ENCODE measurements at regions not wholly inside any gene's neighbourhood (a gene's known extent, or its start where the extent isn't known, plus 50 kb on each side); places are given as distances from the start of the nearest gene placed in this dataset.
"Not testable (repeated sequence)": the region's sequence is repeated elsewhere in the genome, so short reads cannot be mapped to it uniquely, and the experiment has no call there.

DNA sequence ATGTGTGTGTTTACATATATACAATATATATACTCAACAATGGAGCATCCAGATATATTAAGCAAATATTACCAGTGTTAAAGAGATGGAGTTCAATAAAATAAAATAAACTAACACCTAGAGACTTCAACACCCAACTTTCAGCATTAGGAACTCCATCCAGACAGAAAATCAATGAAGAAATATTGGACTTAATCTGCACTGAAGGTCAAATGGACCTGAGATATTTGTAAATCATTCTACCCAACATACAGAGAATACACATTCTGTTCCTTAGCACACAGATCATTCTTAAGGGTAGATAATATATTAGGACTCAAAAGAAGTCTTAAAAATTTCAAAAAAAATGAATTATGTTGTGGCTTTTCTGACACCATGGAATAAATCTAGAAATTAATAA is 832.3 kb upstream of the ADGRB3 start:
- Histone ChIP-seq H4K20me1 (ENCODE audit: low read length) (no peaks in the 10 kb centered on the region), H3K27me3 (ENCODE audit: low read length) (no peaks in the 10 kb centered on the region), H3K36me3 (ENCODE audit: low read depth, low read length) (no peaks in the 10 kb centered on the region), H3K4me3 (ENCODE audit: low read length) (no peak overlapping the region), H3K79me2 (ENCODE audit: low read length) (no peaks in the 10 kb centered on the region), H3K9me3 (ENCODE audit: low read length) (no peaks in the 10 kb centered on the region), H3K4me1 (ENCODE audit: insufficient read depth, low read length) (no peaks in the 10 kb centered on the region), H3K9ac (ENCODE audit: low read length) (no peak overlapping the region), H3F3A (ENCODE audit: low read length, unreplicated experiment) (no peaks in the 10 kb centered on the region), H2AFZ (ENCODE audit: low read length) (no peak overlapping the region), H3K27ac (ENCODE audit: low read length) (no peak overlapping the region), H3K9me2 (replicated peaks; ENCODE audit: low read length) (no peaks in the 10 kb centered on the region), H3K4me2 (ENCODE audit: low read length) (no peak overlapping the region)
- intact Hi-C loops (cut with micrococcal nuclease), result no loop called here
- BruUV-seq (replicated peaks), result no TSS peak
- ATAC-seq (no peak), DNase-seq (no peak)
- CTCF ChIA-PET, result no interaction called here
- POLR2A ChIA-PET (ENCODE audit: unreplicated experiment), result no interaction called here
- TF ChIP-seq, protein P1, sequence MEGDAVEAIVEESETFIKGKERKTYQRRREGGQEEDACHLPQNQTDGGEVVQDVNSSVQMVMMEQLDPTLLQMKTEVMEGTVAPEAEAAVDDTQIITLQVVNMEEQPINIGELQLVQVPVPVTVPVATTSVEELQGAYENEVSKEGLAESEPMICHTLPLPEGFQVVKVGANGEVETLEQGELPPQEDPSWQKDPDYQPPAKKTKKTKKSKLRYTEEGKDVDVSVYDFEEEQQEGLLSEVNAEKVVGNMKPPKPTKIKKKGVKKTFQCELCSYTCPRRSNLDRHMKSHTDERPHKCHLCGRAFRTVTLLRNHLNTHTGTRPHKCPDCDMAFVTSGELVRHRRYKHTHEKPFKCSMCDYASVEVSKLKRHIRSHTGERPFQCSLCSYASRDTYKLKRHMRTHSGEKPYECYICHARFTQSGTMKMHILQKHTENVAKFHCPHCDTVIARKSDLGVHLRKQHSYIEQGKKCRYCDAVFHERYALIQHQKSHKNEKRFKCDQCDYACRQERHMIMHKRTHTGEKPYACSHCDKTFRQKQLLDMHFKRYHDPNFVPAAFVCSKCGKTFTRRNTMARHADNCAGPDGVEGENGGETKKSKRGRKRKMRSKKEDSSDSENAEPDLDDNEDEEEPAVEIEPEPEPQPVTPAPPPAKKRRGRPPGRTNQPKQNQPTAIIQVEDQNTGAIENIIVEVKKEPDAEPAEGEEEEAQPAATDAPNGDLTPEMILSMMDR (conservative IDR thresholded peaks at IDR 0.05; ENCODE audit: low read depth, low read length), result no peak
- TF ChIP-seq EZH2 (IDR thresholded peaks at IDR 0.05; ENCODE audit: low read length, unreplicated experiment) (no peak), EZH2phosphoT487 (IDR thresholded peaks at IDR 0.05; ENCODE audit: borderline replicate concordance, low read length) (no peak)

DNA sequence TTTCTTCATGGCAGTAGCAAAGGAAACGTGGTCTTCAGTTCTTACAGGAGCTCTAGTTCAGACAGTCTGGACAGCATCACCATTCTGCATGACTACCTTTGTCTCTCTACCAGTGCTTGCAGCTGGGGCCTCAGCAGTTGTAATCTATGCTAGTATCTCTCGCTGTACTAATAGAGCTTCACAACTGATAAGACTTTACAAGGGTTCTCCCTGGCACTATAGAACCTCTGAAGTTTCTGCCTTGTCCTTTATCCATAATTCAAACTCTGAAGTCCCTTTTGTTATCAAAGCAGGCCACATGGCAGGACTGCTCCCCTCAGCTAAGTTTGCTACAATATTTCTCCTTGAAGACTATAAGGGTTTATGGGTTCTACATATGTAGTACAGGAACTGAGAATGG is 842.1 kb upstream of the ADGRB3 start:
- intact Hi-C loops (cut with micrococcal nuclease), result no loop called here

DNA sequence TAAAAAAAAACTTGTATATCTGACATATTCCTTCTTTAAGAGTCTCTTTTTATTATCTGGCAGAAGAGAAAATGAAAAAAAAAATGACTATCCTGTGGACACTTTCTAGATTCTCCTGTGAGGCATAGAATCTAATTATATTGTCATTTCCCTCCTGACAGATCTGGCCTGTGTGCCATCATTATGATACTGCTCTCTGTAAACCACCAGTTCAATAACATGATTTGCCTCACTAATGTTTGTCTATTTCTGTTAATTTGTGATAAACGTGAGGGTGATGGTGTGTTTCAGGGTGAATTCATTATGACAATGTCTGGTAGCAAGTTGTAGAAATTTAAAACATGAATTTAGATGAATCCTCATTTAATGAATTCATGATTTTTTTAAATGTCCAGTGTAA is 844.5 kb upstream of the ADGRB3 start:
- H3K9ac ChIP-seq (ENCODE audit: low read length), result no peak overlapping the region
- no peak for DNase-seq
- H3K4me1 ChIP-seq (ENCODE audit: insufficient read depth, low read length), result no peaks in the 10 kb centered on the region
- no peak overlapping the region for H3K4me3 ChIP-seq (ENCODE audit: low read length)
- no peak overlapping the region for H3K4me2 ChIP-seq (ENCODE audit: low read length)
- no peak for TF ChIP-seq EZH2phosphoT487 (IDR thresholded peaks at IDR 0.05; ENCODE audit: borderline replicate concordance, low read length)
- TF ChIP-seq, protein P1 (conservative IDR thresholded peaks at IDR 0.05; ENCODE audit: low read depth, low read length), result no peak
- no peak for TF ChIP-seq EZH2 (IDR thresholded peaks at IDR 0.05; ENCODE audit: low read length, unreplicated experiment)
- no peaks in the 10 kb centered on the region for H3K36me3 ChIP-seq (ENCODE audit: low read depth, low read length)
- no peaks in the 10 kb centered on the region for H3K9me2 ChIP-seq (replicated peaks; ENCODE audit: low read length)
- H3K9me3 ChIP-seq (ENCODE audit: low read length), result no peaks in the 10 kb centered on the region
- no peak overlapping the region for H3K27ac ChIP-seq (ENCODE audit: low read length)
- H3K79me2 ChIP-seq (ENCODE audit: low read length), result no peaks in the 10 kb centered on the region
- BruUV-seq (replicated peaks), result no TSS peak
- intact Hi-C loops (cut with micrococcal nuclease), result no loop called here
- H3K27me3 ChIP-seq (ENCODE audit: low read length), result no peaks in the 10 kb centered on the region
- ChIA-PET POLR2A (ENCODE audit: unreplicated experiment) (no interaction called here), CTCF (no interaction called here)
- H4K20me1 ChIP-seq (ENCODE audit: low read length), result no peaks in the 10 kb centered on the region
- H3F3A ChIP-seq (ENCODE audit: low read length, unreplicated experiment), result no peaks in the 10 kb centered on the region
- no peak overlapping the region for H2AFZ ChIP-seq (ENCODE audit: low read length)
- ATAC-seq, result no peak

More for the DNA sequence above, 842.1 kb upstream of the ADGRB3 start:
- no peaks in the 10 kb centered on the region for H3K9me3 ChIP-seq (ENCODE audit: low read length)
- ATAC-seq, result no peak
- H3K9ac ChIP-seq (ENCODE audit: low read length), result no peak overlapping the region
- H3K4me2 ChIP-seq (ENCODE audit: low read length), result no peak overlapping the region
- H3K9me2 ChIP-seq (replicated peaks; ENCODE audit: low read length), result no peaks in the 10 kb centered on the region
- H3K4me1 ChIP-seq (ENCODE audit: insufficient read depth, low read length), result no peaks in the 10 kb centered on the region
- no peaks in the 10 kb centered on the region for H3F3A ChIP-seq (ENCODE audit: low read length, unreplicated experiment)
- no peaks in the 10 kb centered on the region for H3K36me3 ChIP-seq (ENCODE audit: low read depth, low read length)
- no peaks in the 10 kb centered on the region for H3K27me3 ChIP-seq (ENCODE audit: low read length)
- H3K27ac ChIP-seq (ENCODE audit: low read length), result no peak overlapping the region
- H4K20me1 ChIP-seq (ENCODE audit: low read length), result no peaks in the 10 kb centered on the region
- H3K79me2 ChIP-seq (ENCODE audit: low read length), result no peaks in the 10 kb centered on the region
- ChIA-PET POLR2A (ENCODE audit: unreplicated experiment) (no interaction called here), CTCF (no interaction called here)
- no TSS peak for BruUV-seq (replicated peaks)
- no peak overlapping the region for H3K4me3 ChIP-seq (ENCODE audit: low read length)
- H2AFZ ChIP-seq (ENCODE audit: low read length), result no peak overlapping the region
- no peak for DNase-seq
- TF ChIP-seq, protein P1 (conservative IDR thresholded peaks at IDR 0.05; ENCODE audit: low read depth, low read length), result no peak
- no peak for TF ChIP-seq EZH2phosphoT487 (IDR thresholded peaks at IDR 0.05; ENCODE audit: borderline replicate concordance, low read length)
- no peak for TF ChIP-seq EZH2 (IDR thresholded peaks at IDR 0.05; ENCODE audit: low read length, unreplicated experiment)

DNA sequence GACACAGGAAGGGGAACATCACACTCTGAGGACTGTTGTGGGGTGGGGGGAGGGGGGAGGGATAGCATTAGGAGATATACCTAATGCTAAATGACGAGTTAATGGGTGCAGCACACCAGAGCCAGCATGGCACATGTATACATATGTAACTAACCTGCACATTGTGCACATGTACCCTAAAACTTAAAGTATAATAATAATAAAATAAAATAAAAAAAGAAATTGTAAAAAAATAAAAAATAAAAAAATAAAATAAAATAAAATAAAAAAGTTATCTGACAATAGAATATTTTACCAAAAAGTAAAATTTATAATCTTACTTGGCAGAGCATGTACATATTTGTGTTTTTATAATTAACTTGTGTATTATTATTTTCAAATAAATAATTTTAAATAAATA is 848.0 kb upstream of the ADGRB3 start:
- not testable (repeated sequence) for H3K79me2 ChIP-seq (ENCODE audit: low read length); BruUV-seq (replicated peaks); H3K9me3 ChIP-seq (ENCODE audit: low read length)

More for the DNA sequence above, 848.0 kb upstream of the ADGRB3 start:
- H4K20me1 ChIP-seq (ENCODE audit: low read length); POLR2A ChIA-PET (ENCODE audit: unreplicated experiment); H3K27me3 ChIP-seq (ENCODE audit: low read length); H3K9me2 ChIP-seq (replicated peaks; ENCODE audit: low read length); intact Hi-C loops (cut with micrococcal nuclease); H3F3A ChIP-seq (ENCODE audit: low read length, unreplicated experiment); CTCF ChIA-PET; H2AFZ ChIP-seq (ENCODE audit: low read length); H3K4me1 ChIP-seq (ENCODE audit: insufficient read depth, low read length); ATAC-seq; DNase-seq; H3K36me3 ChIP-seq (ENCODE audit: low read depth, low read length); H3K27ac ChIP-seq (ENCODE audit: low read length); H3K4me2 ChIP-seq (ENCODE audit: low read length); H3K4me3 ChIP-seq (ENCODE audit: low read length); H3K9ac ChIP-seq (ENCODE audit: low read length): not testable (repeated sequence)
